Activated CD8-positive, alpha-beta memory T cell treated with anti-CD3 and anti-CD28 coated beads, Interleukin-2, amount 50 U/mL, for 48 hours (primary cell): ENCODE measurements at regions not wholly inside any gene's neighbourhood (a gene's known extent, or its start where the extent isn't known, plus 50 kb on each side); places are given as distances from the start of the nearest gene placed in this dataset.
"Not testable (repeated sequence)": the region's sequence is repeated elsewhere in the genome, so short reads cannot be mapped to it uniquely, and the experiment has no call there.

Experiments
- DNase-seq: peaks from one replicate; pipeline ENCODE4 v3.0.0-alpha.2; 2020

DNA sequence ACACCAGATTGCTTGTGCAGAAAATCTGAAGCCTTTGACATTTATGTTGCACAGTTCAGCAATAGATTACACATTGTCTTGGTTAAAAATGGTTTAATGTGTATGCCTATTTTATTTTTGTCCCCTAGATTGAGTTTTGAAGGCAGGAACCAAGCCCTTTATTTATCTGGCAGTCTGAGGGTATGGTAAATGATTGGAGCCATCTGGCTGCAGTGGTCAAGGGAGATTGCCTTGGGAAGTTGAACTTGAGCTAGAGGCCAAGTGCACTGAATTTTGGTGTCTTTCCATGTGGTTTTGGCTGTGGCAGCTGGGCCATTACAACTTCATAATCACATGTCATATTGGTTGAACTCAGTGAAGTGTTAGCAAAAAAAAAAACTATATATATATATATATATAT lies 248.7 kb upstream of the C2CD4B start:
- DNase-seq = no peak

DNA sequence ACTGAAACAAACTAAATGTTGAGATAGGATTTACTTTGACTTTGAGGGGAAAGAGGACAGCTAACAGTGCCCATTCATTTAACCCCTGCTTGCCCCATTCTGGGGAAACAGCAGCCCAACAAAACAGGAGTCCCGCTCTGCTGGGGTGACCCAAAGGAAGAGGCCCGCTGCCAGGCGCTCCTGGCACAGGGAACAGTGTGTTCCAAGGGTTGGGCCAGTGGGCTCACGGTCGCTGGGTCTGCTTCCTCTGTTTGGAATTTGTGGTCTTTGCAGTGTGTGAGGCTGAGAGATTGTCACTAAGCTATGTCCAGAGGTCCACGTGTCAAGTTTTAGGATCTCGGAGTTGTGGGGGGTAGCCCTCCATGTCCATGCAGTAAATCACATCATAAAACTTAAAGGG lies 250.4 kb upstream of the C2CD4B start:
- no peak for DNase-seq

- no peak for DNase-seq
These were observed 251.4 kb upstream of the C2CD4B start for GRCh38 chr15:62416526-62416925.

- no peak for DNase-seq
These were observed 252.4 kb upstream of the C2CD4B start for GRCh38 chr15:62417439-62417838.

GRCh38 chr15:62418496-62418895 lies 253.4 kb upstream of the C2CD4B start:
- DNase-seq = not testable (repeated sequence)

DNA sequence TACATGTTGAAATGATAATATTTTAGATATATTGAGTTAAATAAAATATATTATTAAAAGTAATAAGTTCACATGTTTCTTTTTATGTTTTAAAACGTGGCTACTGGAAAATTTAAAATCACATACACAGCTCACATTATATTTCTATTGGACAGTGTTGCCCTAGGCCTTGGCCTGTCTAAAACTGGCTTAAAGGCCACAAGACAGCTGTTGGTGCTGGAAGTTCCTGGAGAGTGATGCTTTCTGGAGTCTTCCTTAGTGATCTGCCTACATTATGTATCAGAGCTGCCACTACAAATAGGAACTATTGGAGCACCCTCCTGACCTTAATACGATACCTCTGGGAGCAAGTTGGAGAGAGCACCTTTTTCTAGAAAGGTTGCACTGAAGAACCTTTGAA lies 254.1 kb upstream of the C2CD4B start:
- DNase-seq = no peak

DNA sequence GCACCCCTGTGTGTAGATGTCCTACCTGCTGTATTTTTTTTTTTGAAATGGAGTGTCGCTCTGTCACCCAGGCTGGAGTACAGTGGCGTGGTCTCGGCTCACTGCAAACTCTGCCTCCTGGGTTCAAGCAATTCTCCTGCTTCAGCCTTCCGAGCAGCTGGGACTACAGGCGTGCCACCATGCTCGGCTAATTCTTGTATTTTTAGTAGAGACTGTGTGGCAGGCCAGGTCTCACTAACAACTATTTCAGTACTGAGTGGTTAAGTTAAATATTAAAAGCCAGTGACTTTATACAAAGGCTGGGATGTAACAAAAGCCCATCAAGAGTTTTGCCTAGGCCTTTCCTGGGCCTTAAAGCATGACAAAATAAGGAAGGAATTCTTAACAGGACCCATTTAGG lies 255.3 kb upstream of the C2CD4B start:
- DNase-seq = not testable (repeated sequence)

- DNase-seq = no peak
These were observed 256.2 kb upstream of the C2CD4B start for GRCh38 chr15:62421289-62421688.

DNA sequence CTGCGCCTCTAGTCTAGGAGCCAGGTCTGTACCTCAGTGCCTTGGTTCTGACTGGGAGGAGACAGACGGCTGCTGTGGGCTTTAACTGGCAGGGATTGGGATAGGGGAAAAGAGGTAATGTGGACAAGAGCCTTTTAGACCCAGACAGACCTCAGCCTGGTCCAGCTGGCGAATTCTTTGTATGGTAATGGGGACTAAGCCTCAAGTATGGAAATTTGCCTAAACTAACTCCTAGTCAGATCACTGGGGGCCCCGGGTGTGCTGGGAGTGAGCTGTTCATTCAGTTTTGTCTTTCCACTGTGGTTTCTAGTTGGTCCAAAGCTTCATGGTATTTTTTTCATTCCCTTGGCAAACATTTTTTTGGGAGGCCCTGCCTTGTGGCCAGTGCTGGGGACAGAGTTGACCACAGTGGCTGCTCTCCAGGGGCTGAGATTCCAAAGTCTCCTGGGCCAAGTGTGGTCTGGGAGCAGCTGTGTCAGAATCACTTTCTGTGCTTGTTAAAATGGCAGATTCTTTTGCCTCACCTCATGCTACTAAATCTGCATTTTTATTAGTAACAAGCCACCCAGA lies 261.4 kb upstream of the C2CD4B start:
- no peak for DNase-seq

GRCh38 chr15:62428259-62428658 lies 263.2 kb upstream of the C2CD4B start:
- DNase-seq = no peak

GRCh38 chr15:62428851-62429598 lies 263.9 kb upstream of the C2CD4B start:
- DNase-seq = no peak

DNA sequence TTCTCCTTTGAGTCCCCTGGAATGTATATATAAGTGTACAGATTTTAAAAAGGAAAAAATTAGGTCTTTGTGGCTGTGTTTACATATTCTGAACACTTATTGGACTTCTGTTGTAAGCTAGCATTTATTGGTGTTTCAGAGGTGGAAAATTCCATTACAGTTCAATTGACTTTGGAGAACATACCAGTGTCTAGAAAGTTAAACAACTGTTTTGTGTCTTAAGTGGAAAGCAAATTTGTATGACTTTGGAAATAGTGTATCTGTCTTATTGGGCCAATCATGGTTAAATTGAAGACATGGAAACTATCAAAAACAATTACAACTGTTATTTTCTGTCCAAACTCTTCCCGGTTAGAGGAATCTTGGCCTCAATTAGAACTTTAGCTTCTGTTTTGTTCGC lies 265.0 kb upstream of the C2CD4B start:
- no peak for DNase-seq

DNA sequence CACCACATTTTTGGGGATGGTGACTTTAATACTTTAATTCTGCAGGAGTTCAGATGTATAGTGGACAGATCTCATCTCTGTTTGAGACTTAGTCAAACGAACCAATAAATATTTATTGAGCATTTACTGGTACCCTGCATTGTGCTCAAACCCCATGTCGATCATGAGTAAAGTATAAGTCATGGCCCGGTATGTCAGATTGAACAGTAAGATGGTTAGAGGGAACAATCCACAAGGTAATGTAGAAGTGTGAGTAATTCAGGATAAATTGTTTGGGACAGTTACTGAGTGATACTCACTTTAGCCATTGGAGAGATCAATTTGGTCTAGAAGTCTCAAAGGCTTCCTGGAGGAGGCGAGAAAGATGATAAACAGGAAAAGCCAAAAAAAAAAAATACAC lies 265.5 kb upstream of the C2CD4B start:
- no peak for DNase-seq

- DNase-seq = no peak
These were observed 266.1 kb upstream of the C2CD4B start for GRCh38 chr15:62431008-62431797.

DNA sequence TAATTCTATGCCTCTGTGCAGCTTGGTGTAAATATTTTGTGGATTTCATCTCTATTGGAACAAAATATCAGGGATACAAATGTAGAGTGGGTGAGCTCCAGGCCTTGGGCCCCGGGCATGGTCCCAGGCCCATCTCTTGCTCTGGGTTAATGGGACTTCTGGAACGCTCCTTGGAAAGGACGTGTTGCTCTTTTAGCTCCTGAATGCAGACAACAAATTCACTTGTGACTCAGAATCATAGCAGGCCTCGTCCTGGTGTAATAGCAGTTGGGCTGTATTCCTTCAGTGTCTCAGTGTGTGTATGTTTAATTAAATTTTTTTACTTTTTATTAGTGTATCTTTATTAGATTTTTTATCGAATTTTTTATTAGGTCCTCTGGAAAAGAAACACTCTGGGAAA lies 266.7 kb upstream of the C2CD4B start:
- DNase-seq = no peak

DNA sequence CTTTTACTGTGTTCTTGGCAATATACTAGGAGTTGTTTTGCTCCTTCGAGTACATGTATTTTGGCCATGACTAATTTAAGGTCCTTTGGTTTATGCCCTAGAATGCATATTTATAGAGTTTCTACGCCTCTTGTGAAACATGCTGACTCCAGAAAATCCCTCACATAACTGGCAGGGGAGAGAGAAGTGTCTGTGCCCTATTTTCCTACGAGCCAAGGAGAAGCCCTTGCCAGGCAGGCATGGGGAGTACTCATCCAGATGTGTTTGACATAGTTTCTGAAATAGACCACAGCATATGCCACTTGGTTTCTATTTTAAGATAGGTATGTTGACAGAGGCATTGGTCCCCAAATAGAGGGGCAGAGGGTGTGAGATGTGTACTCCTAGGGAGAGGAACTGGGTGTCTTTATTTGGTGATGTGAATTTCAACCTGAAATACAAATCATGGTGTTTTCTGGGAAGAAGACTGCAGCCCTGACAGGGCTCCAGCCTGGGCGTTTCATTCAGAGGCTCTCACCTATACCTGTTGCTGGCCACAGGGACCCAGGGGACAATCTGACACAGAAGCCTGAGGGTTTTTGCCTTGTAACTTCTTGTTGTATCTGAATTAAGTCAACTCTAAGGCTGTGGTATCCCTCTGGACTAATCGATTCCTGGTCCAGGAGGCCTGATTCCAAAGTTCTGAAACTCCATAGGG lies 267.8 kb upstream of the C2CD4B start:
- no peak for DNase-seq

DNA sequence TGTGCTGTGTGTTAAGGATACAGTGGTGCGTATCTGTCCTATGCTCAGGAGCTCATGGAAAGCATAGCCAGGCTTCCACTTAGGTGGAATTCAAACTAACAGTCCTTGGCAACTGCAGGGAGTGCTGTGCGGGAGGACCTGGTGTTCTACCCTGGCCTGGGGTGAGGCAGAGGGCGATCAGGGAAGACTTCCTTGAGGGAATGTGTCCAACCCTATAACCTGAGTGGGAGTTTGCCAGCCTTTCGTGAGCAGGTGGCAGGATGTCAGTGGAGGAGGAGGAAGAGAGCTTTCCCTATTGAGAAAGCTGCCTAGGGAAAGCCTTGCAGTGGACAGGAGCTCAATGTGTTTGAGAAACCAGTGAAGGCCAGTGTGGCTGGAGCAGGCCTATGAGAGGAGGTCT lies 271.1 kb upstream of the C2CD4B start:
- DNase-seq = no peak

DNA sequence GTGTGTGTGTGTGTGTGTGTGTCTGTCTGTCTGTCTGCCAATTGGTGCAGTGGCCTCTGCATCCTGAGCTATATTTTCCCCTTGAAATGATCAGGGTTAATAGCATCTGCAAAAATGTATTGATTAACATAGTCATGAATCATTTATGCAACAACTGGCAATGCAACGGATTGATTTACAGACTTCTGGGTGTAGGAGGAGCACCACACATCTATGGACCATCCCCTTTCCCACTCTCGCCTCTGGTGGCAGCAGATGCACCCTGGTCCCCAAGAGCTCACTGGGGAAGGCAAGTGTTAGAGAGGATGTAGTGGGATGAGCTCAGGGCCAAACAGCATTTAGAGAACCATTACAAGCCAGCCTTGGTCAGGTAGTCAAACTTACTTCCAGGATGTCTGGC lies 272.7 kb upstream of the C2CD4B start:
- DNase-seq = no peak

- DNase-seq = no peak
These were observed 274.5 kb upstream of the C2CD4B start for GRCh38 chr15:62439543-62440016.

DNA sequence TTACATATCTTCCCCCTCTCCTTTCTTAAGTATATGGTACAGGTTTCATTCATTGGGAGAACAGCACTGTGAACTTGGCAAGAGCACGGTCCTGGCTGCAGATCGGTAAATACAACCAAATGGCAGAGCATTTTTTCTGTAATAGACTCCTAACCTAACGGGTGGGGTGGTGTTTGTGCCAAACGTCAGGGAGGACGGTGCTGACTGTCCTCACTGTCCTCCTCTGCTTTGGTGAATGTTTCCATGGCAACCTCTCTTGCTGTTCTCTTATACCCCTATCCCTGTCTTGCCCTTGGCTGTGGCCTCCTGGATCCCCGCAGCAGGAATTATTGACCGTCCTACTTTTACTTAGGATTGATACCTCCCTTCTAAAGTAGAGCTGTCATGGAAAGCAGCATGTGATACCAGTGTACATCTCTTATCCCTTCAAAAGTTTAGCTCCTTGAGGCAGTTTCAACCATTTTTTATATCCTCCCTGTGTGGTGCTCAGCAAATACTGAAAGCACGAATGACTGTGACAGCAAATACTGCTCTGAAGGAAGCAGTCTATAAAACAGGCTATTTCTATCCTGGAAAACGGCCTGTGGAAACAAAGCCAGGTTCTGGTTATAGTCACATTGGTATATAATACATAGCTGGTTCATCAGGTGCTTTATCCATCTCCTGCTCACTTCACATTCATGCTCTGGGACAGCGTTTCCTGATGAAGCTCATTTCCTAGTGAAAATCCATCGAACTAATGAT lies 275.4 kb upstream of the C2CD4B start:
- no peak for DNase-seq

- DNase-seq = no peak
These were observed 279.3 kb upstream of the C2CD4B start for GRCh38 chr15:62444104-62445022.

DNA sequence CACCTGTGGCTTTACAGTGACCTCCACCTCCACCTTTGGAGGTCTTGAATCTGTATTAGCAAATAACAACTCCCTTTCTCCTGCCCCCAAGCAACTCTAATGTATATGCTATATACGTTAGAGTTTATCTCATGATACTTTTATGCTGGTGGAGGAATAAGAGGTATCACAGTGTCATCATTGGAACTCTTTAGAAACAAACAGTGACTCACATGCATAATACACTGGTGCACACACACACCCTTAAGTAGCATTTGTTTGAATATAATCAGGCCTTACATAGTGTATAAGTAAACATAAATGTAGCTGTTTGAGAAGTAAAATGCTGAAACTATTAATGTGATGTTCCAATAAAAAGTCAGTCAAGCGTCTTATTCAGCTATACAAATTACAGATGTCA lies 280.2 kb upstream of the C2CD4B start:
- no peak for DNase-seq
